ENCODE measurements at regions not wholly inside any gene's neighbourhood (a gene's known extent, or its start where the extent isn't known, plus 50 kb on each side); places are given as distances from the start of the nearest gene placed in this dataset.
"Not testable (repeated sequence)": the region's sequence is repeated elsewhere in the genome, so short reads cannot be mapped to it uniquely, and the experiment has no call there.

- H3K4me2 ChIP-seq (ENCODE audit: low read depth, low read length) = no peak overlapping the region
- no peaks in the 10 kb centered on the region for H3K9me3 ChIP-seq (replicated peaks; ENCODE audit: insufficient read depth, low read length)
- no peak overlapping the region for H2AFZ ChIP-seq (ENCODE audit: low read length)
- no peaks in the 10 kb centered on the region for H4K20me1 ChIP-seq (ENCODE audit: insufficient read depth, low read length)
- TF ChIP-seq EZH2phosphoT487 (IDR thresholded peaks at IDR 0.05; ENCODE audit: low read length) (no peak), CTCF (IDR thresholded peaks at IDR 0.05; ENCODE audit: low read length) (no peak), EZH2 (optimal IDR thresholded peaks at IDR 0.05; ENCODE audit: low read depth, low read length) (no peak)
- no peaks in the 10 kb centered on the region for H3K36me3 ChIP-seq (replicated peaks; ENCODE audit: insufficient read depth, low read length)
- H3K4me3 ChIP-seq (ENCODE audit: low read length) = no peak overlapping the region
- H3K27me3 ChIP-seq (replicated peaks; ENCODE audit: insufficient read depth, low read length) = no peaks in the 10 kb centered on the region
- H3K4me1 ChIP-seq (ENCODE audit: low read length) = no peaks in the 10 kb centered on the region
- H3K27ac ChIP-seq (ENCODE audit: low read length) = no peak overlapping the region
- no peak for DNase-seq
- H3K79me2 ChIP-seq (ENCODE audit: low read length) = no peaks in the 10 kb centered on the region
- no peaks in the 10 kb centered on the region for H3F3A ChIP-seq (ENCODE audit: insufficient read depth, low read length)
- no peak overlapping the region for H3K9ac ChIP-seq (ENCODE audit: low read length)
- H3K9me2 ChIP-seq (replicated peaks; ENCODE audit: insufficient read depth, low read length) = no peaks in the 10 kb centered on the region
Observed at GRCh38 chr13:74266861-74267260, 132.7 kb upstream of the KLF12 start.

GRCh38 chr13:74266309-74266708 is 132.1 kb upstream of the KLF12 start:
- Histone ChIP-seq H2AFZ (ENCODE audit: low read length) (no peak overlapping the region), H3K9me3 (replicated peaks; ENCODE audit: insufficient read depth, low read length) (no peaks in the 10 kb centered on the region), H3K27ac (ENCODE audit: low read length) (no peak overlapping the region), H3K9me2 (replicated peaks; ENCODE audit: insufficient read depth, low read length) (no peaks in the 10 kb centered on the region), H3K4me2 (ENCODE audit: low read depth, low read length) (no peak overlapping the region), H3K4me3 (ENCODE audit: low read length) (no peak overlapping the region), H3K36me3 (replicated peaks; ENCODE audit: insufficient read depth, low read length) (no peaks in the 10 kb centered on the region), H3K27me3 (replicated peaks; ENCODE audit: insufficient read depth, low read length) (no peaks in the 10 kb centered on the region), H3K79me2 (ENCODE audit: low read length) (no peaks in the 10 kb centered on the region), H4K20me1 (ENCODE audit: insufficient read depth, low read length) (no peaks in the 10 kb centered on the region), H3F3A (ENCODE audit: insufficient read depth, low read length) (no peaks in the 10 kb centered on the region), H3K9ac (ENCODE audit: low read length) (no peak overlapping the region), H3K4me1 (ENCODE audit: low read length) (no peaks in the 10 kb centered on the region)
- TF ChIP-seq CTCF (IDR thresholded peaks at IDR 0.05; ENCODE audit: low read length) (no peak), EZH2phosphoT487 (IDR thresholded peaks at IDR 0.05; ENCODE audit: low read length) (no peak), EZH2 (optimal IDR thresholded peaks at IDR 0.05; ENCODE audit: low read depth, low read length) (no peak)
- no peak for DNase-seq

DNA sequence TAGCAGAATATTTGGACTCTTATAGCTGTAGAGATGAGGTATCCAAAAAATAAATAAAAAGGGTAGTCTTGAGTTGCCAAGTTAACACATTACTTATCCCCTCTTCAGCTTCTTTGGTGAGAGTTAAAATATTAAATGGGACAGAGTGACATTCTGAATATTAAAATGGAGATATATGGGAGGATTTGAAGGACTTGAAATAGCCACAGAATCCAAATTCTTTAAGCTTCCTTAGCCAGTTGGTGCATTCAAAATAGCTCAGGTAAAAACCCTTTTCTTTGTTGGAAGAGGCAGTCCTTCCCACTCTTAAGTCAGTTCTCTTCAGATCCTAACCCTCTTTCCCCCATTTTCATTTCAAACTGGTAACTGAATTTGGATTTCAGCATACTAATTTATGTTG is 130.1 kb upstream of the KLF12 start:
- Histone ChIP-seq H4K20me1 (ENCODE audit: insufficient read depth, low read length) (no peaks in the 10 kb centered on the region), H3K27me3 (replicated peaks; ENCODE audit: insufficient read depth, low read length) (no peaks in the 10 kb centered on the region), H2AFZ (ENCODE audit: low read length) (no peak overlapping the region), H3K27ac (ENCODE audit: low read length) (no peak overlapping the region), H3K4me2 (ENCODE audit: low read depth, low read length) (no peak overlapping the region), H3K36me3 (replicated peaks; ENCODE audit: insufficient read depth, low read length) (no peaks in the 10 kb centered on the region), H3K9me3 (replicated peaks; ENCODE audit: insufficient read depth, low read length) (no peaks in the 10 kb centered on the region), H3K79me2 (ENCODE audit: low read length) (no peaks in the 10 kb centered on the region), H3F3A (ENCODE audit: insufficient read depth, low read length) (no peaks in the 10 kb centered on the region), H3K9me2 (replicated peaks; ENCODE audit: insufficient read depth, low read length) (no peaks in the 10 kb centered on the region), H3K4me1 (ENCODE audit: low read length) (no peaks in the 10 kb centered on the region), H3K4me3 (ENCODE audit: low read length) (no peak overlapping the region), H3K9ac (ENCODE audit: low read length) (no peak overlapping the region)
- no peak for TF ChIP-seq EZH2 (optimal IDR thresholded peaks at IDR 0.05; ENCODE audit: low read depth, low read length)
- no peak for TF ChIP-seq EZH2phosphoT487 (IDR thresholded peaks at IDR 0.05; ENCODE audit: low read length)
- TF ChIP-seq CTCF (IDR thresholded peaks at IDR 0.05; ENCODE audit: low read length) = no peak
- DNase-seq = no peak

GRCh38 chr13:74260420-74260819 is 126.2 kb upstream of the KLF12 start:
- not testable (repeated sequence) for H2AFZ ChIP-seq (ENCODE audit: low read length); H3K9me2 ChIP-seq (replicated peaks; ENCODE audit: insufficient read depth, low read length); H3K79me2 ChIP-seq (ENCODE audit: low read length); H3K36me3 ChIP-seq (replicated peaks; ENCODE audit: insufficient read depth, low read length); H4K20me1 ChIP-seq (ENCODE audit: insufficient read depth, low read length); DNase-seq; H3K4me3 ChIP-seq (ENCODE audit: low read length); H3K4me1 ChIP-seq (ENCODE audit: low read length); H3K27me3 ChIP-seq (replicated peaks; ENCODE audit: insufficient read depth, low read length); H3K4me2 ChIP-seq (ENCODE audit: low read depth, low read length); H3K27ac ChIP-seq (ENCODE audit: low read length); H3K9me3 ChIP-seq (replicated peaks; ENCODE audit: insufficient read depth, low read length); H3F3A ChIP-seq (ENCODE audit: insufficient read depth, low read length); H3K9ac ChIP-seq (ENCODE audit: low read length)
